ENCODE measurements at regions not wholly inside any gene's neighbourhood (a gene's known extent, or its start where the extent isn't known, plus 50 kb on each side); places are given as distances from the start of the nearest gene placed in this dataset.

- Histone ChIP-seq H3K4me3 (replicated peaks; ENCODE audit: low read depth, low read length) (no peak overlapping the region), H3K36me3 (ENCODE audit: control insufficient read depth, insufficient read depth, low read length) (no peaks in the 10 kb centered on the region), H3K27me3 (replicated peaks; ENCODE audit: control insufficient read depth, insufficient read depth, low read length) (no peaks in the 10 kb centered on the region)
- DNase-seq (ENCODE audit: extremely low read depth, insufficient read length) = no peak
- no peak for TF ChIP-seq CTCF (IDR thresholded peaks at IDR 0.05; ENCODE audit: insufficient read depth, low read length, poor library complexity, severe bottlenecking)
These were observed 1024.5 kb upstream of the ADGRL2 start for GRCh38 chr1:80776266-80776665.

- no peaks in the 10 kb centered on the region for H3K27me3 ChIP-seq (replicated peaks; ENCODE audit: control insufficient read depth, insufficient read depth, low read length)
- H3K36me3 ChIP-seq (ENCODE audit: control insufficient read depth, insufficient read depth, low read length) = no peaks in the 10 kb centered on the region
- H3K4me3 ChIP-seq (replicated peaks; ENCODE audit: low read depth, low read length) = no peak overlapping the region
- no peak for DNase-seq (ENCODE audit: extremely low read depth, insufficient read length)
- no peak for TF ChIP-seq CTCF (IDR thresholded peaks at IDR 0.05; ENCODE audit: insufficient read depth, low read length, poor library complexity, severe bottlenecking)
These were observed 1031.5 kb upstream of the ADGRL2 start for GRCh38 chr1:80769208-80769750.

- Histone ChIP-seq H3K36me3 (ENCODE audit: control insufficient read depth, insufficient read depth, low read length) (no peaks in the 10 kb centered on the region), H3K27me3 (replicated peaks; ENCODE audit: control insufficient read depth, insufficient read depth, low read length) (no peaks in the 10 kb centered on the region), H3K4me3 (replicated peaks; ENCODE audit: low read depth, low read length) (no peak overlapping the region)
- TF ChIP-seq CTCF (IDR thresholded peaks at IDR 0.05; ENCODE audit: insufficient read depth, low read length, poor library complexity, severe bottlenecking) = no peak
- no peak for DNase-seq (ENCODE audit: extremely low read depth, insufficient read length)
These were observed 1033.0 kb upstream of the ADGRL2 start for GRCh38 chr1:80767711-80768110.

- Histone ChIP-seq H3K27me3 (replicated peaks; ENCODE audit: control insufficient read depth, insufficient read depth, low read length) (no peaks in the 10 kb centered on the region), H3K4me3 (replicated peaks; ENCODE audit: low read depth, low read length) (no peak overlapping the region), H3K36me3 (ENCODE audit: control insufficient read depth, insufficient read depth, low read length) (no peaks in the 10 kb centered on the region)
- TF ChIP-seq CTCF (IDR thresholded peaks at IDR 0.05; ENCODE audit: insufficient read depth, low read length, poor library complexity, severe bottlenecking) = no peak
- no peak for DNase-seq (ENCODE audit: extremely low read depth, insufficient read length)
These were observed 1041.4 kb upstream of the ADGRL2 start for GRCh38 chr1:80759354-80759753.

- no peak for DNase-seq (ENCODE audit: extremely low read depth, insufficient read length)
- H3K27me3 ChIP-seq (replicated peaks; ENCODE audit: control insufficient read depth, insufficient read depth, low read length) = no peaks in the 10 kb centered on the region
- H3K36me3 ChIP-seq (ENCODE audit: control insufficient read depth, insufficient read depth, low read length) = no peaks in the 10 kb centered on the region
- TF ChIP-seq CTCF (IDR thresholded peaks at IDR 0.05; ENCODE audit: insufficient read depth, low read length, poor library complexity, severe bottlenecking) = no peak
- H3K4me3 ChIP-seq (replicated peaks; ENCODE audit: low read depth, low read length) = no peak overlapping the region
These were observed 1044.8 kb upstream of the ADGRL2 start for GRCh38 chr1:80755944-80756343.

GRCh38 chr1:80751204-80751603 is 1049.5 kb upstream of the ADGRL2 start:
- no peak for DNase-seq (ENCODE audit: extremely low read depth, insufficient read length)
- Histone ChIP-seq H3K4me3 (replicated peaks; ENCODE audit: low read depth, low read length) (no peak overlapping the region), H3K27me3 (replicated peaks; ENCODE audit: control insufficient read depth, insufficient read depth, low read length) (no peaks in the 10 kb centered on the region), H3K36me3 (ENCODE audit: control insufficient read depth, insufficient read depth, low read length) (no peaks in the 10 kb centered on the region)
- no peak for TF ChIP-seq CTCF (IDR thresholded peaks at IDR 0.05; ENCODE audit: insufficient read depth, low read length, poor library complexity, severe bottlenecking)

Measured in GM06990 (cell line).